NCI-H2029 treated with DMSO at 0.1 percent for 48 hours (cell line): ENCODE measurements at regions not wholly inside any gene's neighbourhood (a gene's known extent, or its start where the extent isn't known, plus 50 kb on each side); places are given as distances from the start of the nearest gene placed in this dataset.

Source experiments
- DNase-seq: peaks from one replicate; lab custom pipeline; 2025; lab: John Stamatoyannopoulos, UW

- no peak for DNase-seq
Measured at GRCh38 chr14:39863441-39863840, 431.2 kb upstream of the FBXO33 start.

DNA sequence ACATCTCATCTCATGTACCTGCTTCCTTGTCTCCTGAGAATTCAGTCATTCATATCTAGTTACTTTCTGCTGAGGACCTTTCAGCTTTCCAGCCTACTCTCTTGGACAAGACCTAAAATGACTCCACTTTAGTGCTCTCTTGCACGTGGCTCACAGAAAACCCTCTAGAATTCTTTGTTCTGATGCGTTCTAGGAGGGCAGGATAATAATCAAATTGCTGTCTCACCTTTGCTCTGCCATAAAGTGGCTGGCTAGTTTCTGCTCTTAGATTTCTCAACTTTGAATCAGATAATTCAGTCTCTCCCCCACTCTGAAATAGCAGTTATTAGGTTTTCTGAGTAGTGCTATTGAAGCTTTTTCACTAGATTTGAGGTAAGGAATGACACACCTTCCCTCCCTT lies 429.5 kb upstream of the FBXO33 start:
- DNase-seq = no peak

DNA sequence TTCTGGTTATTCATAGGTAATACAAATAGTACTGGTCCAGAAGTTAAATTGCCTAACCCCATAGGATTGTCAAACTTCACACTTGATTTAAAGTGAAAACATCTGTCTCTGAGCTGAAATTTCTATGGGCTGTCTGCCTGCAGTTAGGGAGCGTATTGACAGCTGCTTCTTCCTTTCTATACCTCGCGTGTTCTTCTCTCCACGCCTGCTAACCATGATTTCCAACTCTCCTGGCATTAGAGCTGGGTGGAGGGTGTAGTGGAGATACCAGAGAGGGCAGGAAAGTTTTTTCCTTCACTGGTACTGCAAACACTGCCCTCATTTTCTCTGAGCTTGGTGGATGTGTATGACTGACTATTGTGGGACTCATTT lies 429.0 kb upstream of the FBXO33 start:
- DNase-seq = no peak

DNA sequence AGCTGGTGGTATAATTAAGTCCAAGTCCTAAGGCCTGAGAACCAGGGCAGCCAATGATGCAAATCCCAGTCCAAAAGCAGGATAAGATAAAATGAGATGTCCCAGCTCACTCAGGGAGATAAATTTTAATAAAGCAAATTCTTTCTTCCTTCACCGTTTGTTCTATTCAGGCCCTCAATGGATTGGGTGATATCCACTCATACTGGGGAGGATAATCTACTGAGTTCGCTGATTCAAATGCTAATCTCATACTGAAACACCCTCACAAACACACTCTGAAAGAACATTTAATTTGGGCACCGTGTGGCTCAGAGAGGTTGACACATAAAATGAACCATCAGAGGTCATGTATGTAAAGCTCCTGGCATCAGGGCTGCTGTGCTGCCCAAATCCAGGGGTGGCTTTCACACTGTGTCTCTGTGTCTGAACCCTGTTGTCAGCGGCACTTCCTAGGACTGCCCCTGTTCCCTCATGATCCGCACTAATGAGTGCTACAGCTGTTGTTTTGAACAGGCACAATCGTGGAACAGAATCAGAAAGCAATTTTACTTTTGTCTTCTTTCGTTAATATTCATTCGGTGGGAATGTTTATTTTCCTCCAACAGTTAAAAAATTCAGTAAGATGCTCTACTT lies 428.5 kb upstream of the FBXO33 start:
- DNase-seq = no peak

- no peak for DNase-seq
Measured at GRCh38 chr14:39859314-39859713, 427.1 kb upstream of the FBXO33 start.

GRCh38 chr14:39857376-39858055 lies 425.3 kb upstream of the FBXO33 start:
- no peak for DNase-seq

GRCh38 chr14:39853441-39853840 lies 421.2 kb upstream of the FBXO33 start:
- DNase-seq = no peak

- DNase-seq = no peak
Measured at GRCh38 chr14:39851202-39851601, 419.0 kb upstream of the FBXO33 start.

DNA sequence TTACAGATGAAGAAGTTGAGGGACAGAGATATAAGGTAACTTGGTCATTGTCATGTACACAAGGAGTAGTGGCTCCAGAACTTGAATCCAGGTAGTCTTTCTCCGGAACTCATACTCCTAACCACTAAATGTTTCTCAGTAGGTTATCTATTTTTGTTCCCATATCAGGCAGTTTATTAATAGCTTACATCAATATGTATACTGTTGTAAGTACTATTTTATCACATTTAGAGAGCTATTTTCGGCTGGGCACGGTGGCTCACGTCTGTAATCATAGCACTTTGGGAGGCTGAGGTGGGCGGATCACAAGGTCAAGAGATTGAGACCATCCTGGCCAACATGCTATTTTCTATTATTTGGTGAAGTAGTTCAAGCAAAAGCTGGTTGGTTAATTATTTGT lies 415.6 kb upstream of the FBXO33 start:
- DNase-seq = no peak

DNA sequence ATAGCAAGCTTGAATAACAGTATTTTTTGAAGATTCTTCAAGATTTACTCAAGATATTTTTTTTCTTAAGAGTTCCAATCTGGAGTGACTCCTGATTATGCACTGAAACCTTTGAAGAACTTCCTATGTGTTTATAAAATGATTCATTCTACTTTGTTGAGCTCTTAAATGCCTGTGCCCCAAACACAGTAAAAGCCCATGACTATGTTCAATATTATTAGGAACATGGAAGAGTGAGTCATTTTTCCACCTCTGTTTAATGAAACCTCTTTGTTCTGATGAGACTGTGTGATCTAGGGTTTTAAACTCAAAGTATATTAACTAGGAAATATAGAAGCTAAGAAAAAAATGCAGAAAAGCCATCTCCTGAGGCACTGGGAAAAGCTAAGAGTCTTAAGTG lies 415.0 kb upstream of the FBXO33 start:
- no peak for DNase-seq

DNA sequence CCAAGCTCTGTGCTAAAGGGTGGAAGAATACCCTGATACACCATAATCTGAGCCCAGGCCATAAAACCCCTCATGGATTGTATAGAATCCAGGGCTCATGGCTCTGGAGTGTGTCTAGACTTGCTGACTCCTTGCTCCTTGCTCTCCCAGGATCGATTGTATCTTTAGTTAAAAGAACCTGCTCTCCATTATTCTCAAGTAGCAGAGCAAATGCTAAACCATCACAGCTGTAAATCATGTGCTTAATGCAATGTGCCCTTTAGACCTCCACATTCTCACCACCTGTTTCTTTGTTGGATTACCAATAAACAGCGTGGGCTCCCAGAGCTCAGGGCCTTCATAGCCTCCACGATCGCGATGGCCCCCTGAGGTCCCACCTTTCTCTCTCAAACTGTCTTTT lies 411.6 kb upstream of the FBXO33 start:
- no peak for DNase-seq

DNA sequence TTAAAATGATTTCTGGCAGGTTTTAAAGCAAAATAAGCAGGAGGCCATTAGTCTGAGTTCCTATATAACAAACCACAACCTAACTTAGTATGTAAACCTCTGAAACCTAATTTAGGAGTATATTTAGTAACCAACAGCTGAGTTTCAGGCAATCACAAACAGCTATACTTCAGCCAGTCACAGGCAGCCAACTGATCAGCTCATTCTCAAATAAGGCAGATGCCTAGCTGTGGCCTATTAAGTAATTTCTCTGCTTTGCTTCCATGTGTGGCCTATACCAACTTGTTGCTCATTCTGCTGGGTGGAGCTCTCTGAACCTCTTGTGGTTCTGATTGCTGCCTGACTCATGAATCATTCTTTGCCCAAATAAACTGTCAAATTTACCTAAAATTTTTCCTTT lies 408.9 kb upstream of the FBXO33 start:
- no peak for DNase-seq

GRCh38 chr14:39827901-39828655 lies 395.8 kb upstream of the FBXO33 start:
- DNase-seq = no peak

DNA sequence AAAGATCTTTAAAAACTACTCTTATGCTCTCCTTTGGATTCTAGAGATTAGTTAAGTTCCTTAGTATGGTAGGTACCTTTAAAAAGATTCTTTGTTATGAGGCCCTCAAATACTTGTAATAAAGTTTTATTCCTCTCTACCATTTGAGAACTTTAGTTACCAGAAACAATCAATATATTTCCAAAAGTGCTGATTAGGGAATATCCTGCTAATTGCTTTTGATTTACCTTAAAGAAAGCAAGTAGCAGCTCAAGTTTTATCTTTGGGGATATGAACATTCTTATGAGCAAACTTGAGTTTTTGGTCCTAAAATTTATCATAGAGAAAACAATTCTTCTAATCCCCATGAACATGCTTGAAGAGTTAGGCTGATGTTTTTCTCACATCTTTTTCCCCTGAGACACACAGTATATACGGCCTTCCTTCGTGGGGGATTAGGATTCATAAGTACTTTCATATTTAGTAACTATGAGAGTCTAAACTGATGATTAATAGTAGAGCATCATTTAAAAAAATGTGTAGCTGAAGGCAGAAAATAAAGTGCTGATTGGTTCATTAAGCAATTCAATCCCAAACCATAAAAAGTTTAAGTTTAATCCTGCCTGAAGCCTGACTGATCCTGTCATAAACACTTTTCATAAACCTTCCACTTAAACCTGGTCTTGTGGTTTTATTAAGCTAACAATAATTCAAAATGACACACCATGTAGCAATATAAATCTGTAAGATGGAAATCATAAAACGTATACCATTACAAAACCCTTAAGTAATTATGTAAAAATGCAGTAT lies 380.5 kb upstream of the FBXO33 start:
- no peak for DNase-seq

- DNase-seq = no peak
Measured at GRCh38 chr14:39807271-39807670, 375.0 kb upstream of the FBXO33 start.

DNA sequence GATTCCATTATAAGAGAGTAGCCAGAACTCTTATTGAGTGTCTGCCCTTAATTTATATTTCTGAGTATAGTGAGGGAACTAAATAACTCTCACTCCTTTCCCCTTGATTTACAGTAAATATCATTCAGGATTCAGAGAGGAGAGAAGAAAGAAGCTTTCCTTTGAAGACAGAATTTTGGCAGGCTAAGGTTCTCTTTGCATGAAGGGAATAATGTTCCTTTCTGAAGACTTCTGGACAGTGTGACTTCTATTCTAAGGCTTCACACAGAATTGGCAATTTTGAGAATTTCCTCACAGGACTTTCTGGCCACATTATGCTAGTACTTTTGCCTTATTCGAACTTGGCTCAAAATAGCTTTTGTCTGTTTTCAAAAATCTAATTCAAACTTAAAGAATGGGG lies 352.2 kb upstream of the FBXO33 start:
- DNase-seq = no peak

GRCh38 chr14:39781466-39781865 lies 349.2 kb upstream of the FBXO33 start:
- no peak for DNase-seq

DNA sequence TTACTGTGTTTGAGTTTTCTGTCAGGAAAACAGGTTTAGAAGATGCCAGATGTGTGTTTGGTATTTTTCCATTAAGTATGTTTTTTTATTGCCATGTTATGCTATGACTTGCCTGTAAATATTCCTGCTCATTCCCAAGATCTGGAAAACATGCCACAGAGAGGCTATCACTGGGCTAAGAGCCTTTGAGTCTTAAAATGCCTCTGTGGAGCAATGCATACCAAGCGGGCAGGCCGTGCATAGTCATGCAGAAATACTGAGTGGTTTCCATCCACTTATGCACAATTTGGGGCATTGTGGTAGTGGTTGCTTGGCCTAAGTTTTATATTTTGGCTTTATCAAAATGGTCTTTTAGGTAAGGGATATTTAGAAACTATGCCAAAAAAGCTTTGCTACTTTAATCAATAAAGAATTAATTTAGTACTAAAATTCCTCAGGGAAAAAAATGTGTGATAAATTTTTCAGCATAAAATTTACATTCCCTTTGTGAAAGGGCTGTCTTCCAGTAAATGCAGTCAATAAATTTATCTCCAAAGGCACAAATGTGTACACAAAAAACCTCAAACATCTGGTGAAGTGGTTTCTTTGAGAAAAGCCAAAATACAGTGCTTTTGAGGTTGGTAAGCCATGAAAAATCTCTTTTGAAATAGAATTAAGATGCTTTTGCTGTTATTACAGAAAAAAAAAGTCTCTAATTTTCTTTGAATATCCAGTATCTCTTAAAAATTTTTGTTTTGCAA lies 341.3 kb upstream of the FBXO33 start:
- no peak for DNase-seq

- no peak for DNase-seq
Measured at GRCh38 chr14:39772627-39773026, 340.4 kb upstream of the FBXO33 start.

DNA sequence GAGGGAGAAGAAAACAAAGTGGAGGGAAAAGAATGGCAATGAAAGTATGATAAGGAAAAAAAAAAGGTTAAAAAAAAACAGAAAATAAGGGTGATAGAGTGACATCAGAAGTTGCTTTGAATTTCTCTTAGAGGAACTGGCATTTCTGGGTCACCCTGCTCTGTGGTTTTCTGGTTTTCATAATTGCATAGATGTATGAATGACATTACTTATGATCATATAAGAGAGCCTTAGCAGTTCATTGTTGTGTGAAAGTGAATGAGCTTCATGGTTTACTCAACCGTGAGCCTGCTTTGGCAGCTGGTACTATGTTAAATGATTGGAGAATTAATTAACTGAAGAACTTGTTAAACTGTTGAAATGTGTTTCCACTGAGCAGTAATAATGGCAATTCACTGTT lies 336.4 kb upstream of the FBXO33 start:
- no peak for DNase-seq

DNA sequence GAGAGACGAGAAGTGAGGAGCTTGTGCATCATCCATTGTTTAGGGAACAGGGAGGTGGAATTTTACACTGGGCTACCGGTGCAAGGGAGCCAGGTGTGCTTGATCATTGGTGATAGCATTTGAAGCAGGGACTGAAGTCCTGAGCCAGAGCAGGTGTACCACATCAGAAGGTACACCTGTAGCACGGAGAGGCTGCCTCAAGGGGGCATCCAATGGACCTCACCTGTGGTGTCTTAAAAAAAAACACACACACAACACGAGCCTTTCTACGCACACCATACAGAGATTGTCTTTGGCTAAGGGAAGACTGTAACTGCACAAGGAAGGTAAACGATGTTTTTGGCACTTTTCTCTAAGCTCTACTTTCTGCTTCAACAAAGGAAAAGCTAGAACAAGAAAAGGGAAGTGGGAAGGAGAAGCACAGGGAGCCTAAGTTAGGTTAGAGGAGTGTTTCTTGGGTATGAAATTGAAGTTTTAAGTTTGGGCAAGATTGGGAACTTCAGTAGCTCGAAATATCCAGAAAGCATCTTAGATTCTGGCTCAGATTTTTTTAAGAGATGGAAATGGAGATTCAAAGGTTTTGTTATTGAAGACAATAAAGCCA lies 334.3 kb upstream of the FBXO33 start:
- DNase-seq = no peak

DNA sequence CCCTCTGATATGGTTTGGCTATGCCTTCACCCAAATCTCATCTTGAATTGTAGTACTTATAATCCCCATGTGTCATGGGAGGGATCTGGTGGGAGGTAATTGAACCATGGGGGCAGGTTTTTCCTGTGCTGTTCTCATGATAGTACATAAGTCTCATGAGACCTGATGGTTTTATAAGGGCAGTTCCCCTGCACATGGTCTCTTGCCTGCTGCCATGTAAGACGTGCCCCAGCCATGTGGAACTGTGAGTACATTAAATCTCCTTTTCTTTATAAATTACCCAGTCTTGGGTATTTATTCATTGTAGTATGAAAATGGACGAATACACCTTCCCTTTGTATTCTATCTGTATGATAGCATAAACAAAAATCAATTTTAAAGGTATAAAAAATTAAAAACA lies 333.4 kb upstream of the FBXO33 start:
- no peak for DNase-seq
